NCI-H69 (cell line): ENCODE measurements at regions not wholly inside any gene's neighbourhood (a gene's known extent, or its start where the extent isn't known, plus 50 kb on each side); places are given as distances from the start of the nearest gene placed in this dataset.
"Not testable (repeated sequence)": the region's sequence is repeated elsewhere in the genome, so short reads cannot be mapped to it uniquely, and the experiment has no call there.

Experiments
- DNase-seq: peaks from one replicate; lab custom pipeline; 2025; lab: John Stamatoyannopoulos, UW

DNA sequence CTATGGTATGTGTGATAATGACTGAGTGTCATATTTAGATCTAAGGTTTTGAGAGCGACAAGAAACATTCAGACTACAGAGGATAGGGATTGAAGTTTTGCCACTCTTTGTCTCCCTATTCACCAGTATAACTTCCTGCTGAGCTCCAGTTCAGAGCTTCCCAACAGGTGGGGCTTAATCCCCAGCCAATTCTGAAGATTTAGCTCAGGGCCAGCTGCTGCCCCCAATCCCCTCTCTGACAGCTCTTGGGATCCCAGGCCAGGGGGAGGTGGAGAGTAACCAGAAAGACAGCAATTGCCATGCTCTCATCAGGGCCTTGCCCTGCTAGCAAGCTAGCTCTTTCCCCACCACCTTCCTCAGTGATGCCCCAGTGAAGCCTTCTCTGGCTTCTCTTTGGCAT, 57.8 kb downstream of the TRIL start:
- no peak for DNase-seq

DNA sequence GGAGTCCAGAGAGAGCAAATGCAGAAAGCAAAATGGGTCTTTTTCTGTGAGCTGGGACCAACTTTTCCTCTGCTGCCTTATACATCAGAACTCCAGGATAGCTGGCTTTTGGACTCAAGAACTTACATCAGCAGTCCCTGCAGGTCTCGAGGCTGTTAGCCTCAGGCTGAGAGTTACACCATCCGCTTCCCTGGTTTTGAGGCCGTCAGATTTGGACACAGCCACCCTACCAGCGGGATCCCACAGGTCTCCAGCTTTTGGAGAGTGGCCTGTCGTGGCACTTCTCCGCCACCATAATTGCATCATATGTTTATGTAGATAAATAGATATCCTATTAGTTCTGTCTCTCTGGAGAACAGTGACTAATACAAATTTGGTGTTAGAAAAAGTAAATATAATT, 64.2 kb downstream of the TRIL start:
- no peak for DNase-seq

DNA sequence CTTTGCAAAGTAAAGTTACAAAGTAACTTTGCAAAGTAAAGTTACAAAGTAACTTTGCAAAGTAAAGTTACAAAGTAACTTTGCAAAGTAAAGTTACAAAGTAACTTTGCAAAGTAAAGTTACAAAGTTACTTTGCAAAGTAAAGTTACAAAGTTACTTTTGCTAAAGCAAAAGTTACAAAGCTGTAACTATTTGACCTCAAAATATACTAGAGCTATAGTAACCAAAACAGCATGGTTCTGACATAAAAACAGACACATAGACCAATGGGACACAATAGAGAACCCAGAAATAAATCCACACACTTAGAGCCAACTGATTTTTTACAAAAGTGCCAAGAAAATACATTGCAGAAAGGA, 66.3 kb downstream of the TRIL start:
- DNase-seq: not testable (repeated sequence)

GRCh38 chr7:28891192-28891875, 66.8 kb downstream of the TRIL start:
- DNase-seq: no peak

DNA sequence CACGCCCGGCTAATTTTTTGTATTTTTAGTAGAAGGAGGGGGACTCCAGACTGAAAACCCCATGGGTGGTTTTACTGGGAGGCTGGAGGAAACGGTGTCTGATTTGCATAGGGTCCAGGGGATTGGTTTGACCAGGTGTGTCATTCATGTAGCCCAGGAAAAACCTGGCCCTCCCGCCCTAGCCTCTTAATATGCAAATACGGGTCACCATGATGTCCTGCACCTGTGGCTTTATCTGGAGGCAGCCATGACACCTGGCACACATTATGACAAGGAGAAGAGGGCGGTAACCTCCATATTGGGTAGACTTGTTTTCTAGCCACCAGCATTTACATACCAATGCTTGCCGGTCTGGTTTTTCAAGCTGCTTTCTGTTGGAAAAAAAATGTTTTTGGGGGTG, 68.0 kb downstream of the TRIL start:
- peak; percentile 32 for DNase-seq

DNA sequence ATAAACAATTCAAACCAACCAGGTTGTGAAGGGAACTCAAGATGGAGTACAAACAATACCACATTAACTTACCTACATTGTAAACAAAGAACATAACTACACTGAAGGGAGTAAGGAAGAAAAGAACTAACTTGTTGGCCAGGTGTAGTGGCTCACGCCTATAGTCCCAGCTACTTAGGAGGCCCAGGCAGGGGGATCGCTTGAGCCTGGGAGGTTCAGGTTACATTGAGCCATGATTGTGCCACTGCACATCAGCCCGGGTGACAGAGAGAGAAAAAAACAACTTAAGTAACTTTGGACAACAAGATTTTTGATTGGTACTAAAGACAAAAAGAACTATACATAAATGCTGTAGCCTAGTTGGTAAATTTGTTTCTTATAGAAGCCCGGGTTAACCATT, 68.8 kb downstream of the TRIL start:
- DNase-seq: no peak

GRCh38 chr7:28885771-28886170, 72.4 kb downstream of the TRIL start:
- DNase-seq: no peak

GRCh38 chr7:28882869-28883470, 75.2 kb downstream of the TRIL start:
- DNase-seq: peak; percentile 20

- peak; percentile 84 for DNase-seq
Observed at GRCh38 chr7:28879105-28879504, 79.0 kb downstream of the TRIL start.

DNA sequence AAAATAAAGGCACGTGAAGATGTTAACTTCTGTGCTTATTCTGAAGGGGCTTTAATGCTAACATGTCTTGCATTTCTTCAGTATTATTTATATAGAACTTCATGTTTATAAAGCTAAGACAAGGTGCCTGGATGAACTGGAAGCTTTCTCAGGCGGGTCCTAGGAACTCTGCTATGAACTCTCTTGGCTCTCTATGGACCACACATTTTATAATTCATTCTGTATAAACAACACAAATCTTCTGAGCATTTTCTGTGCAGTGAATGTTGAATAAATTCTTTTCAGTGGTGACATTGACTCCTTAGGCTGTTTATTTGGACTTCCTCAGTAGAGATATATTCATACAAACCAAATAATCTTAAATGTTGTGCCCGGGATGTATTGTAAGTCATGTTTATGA, 79.6 kb downstream of the TRIL start:
- no peak for DNase-seq
